HFF-Myc (cell line): ENCODE measurements at regions not wholly inside any gene's neighbourhood (a gene's known extent, or its start where the extent isn't known, plus 50 kb on each side); places are given as distances from the start of the nearest gene placed in this dataset.

ENCODE experiments used
- DNase-seq: peaks from one replicate; pipeline ENCODE4 v3.0.0-alpha.2; 2011; ENCODE audit warnings: low read depth; ENCODE audit errors: extremely low read depth
- H3K4me3 ChIP-seq: replicated peaks from 2 replicates; pipeline ENCODE4 v1.5.1; 2011; ENCODE audit warnings: low read depth, mild to moderate bottlenecking, control low read depth, low read length
- CTCF ChIP-seq: IDR thresholded peaks from 2 replicates; pipeline ENCODE4 v1.5.1; 2012; ENCODE audit warnings: mild to moderate bottlenecking, low read depth, low read length, control low read depth; ENCODE audit errors: missing control alignments

GRCh38 chr21:16707274-16707673, 805.6 kb upstream of the CXADR start:
- no peak overlapping the region for H3K4me3 ChIP-seq
- DNase-seq, result no peak
- TF ChIP-seq CTCF, result no peak

- no peak for TF ChIP-seq CTCF
- no peak overlapping the region for H3K4me3 ChIP-seq
- DNase-seq, result peak; percentile 29
These were observed 804.6 kb upstream of the CXADR start for GRCh38 chr21:16708101-16708835.

- no peak overlapping the region for H3K4me3 ChIP-seq
- DNase-seq, result no peak
- no peak for TF ChIP-seq CTCF
These were observed 802.8 kb upstream of the CXADR start for GRCh38 chr21:16709866-16710550.

GRCh38 chr21:16711757-16712156, 801.1 kb upstream of the CXADR start:
- no peak for TF ChIP-seq CTCF
- no peak for DNase-seq

GRCh38 chr21:16713331-16714117, 799.3 kb upstream of the CXADR start:
- no peak for TF ChIP-seq CTCF
- H3K4me3 ChIP-seq, result no peak overlapping the region
- DNase-seq, result no peak

More at GRCh38 chr21:16711757-16712156, 801.1 kb upstream of the CXADR start:
- no peak overlapping the region for H3K4me3 ChIP-seq

- H3K4me3 ChIP-seq, result no peak overlapping the region
- no peak for TF ChIP-seq CTCF
- no peak for DNase-seq
These were observed 772.3 kb upstream of the CXADR start for GRCh38 chr21:16740511-16740910.
